Left ventricle myocardium inferior (tissue), 1 donor: ENCODE measurements at regions not wholly inside any gene's neighbourhood (a gene's known extent, or its start where the extent isn't known, plus 50 kb on each side); places are given as distances from the start of the nearest gene placed in this dataset.

Experiments used
- DNase-seq: peaks from one replicate; pipeline ENCODE4 v3.0.0-alpha.2; 2020
- H3K27ac ChIP-seq: fragments of 200-600 bp; replicated peaks from 2 replicates; pipeline ENCODE4 v1.8.0; 2021
- H3K27me3 ChIP-seq: fragments of 200-600 bp; 2 replicates; pipeline ENCODE4 v1.8.0; 2021; ENCODE audit warnings: low read depth
- H3K36me3 ChIP-seq: fragments of 200-600 bp; 2 replicates; pipeline ENCODE4 v1.8.0; 2021
- H3K4me1 ChIP-seq: fragments of 200-600 bp; 2 replicates; pipeline ENCODE4 v1.8.0; 2021
- H3K4me3 ChIP-seq: fragments of 200-600 bp; 2 replicates; pipeline ENCODE4 v1.8.0; 2021; ENCODE audit warnings: mild to moderate bottlenecking, moderate library complexity
- H3K9me3 ChIP-seq: fragments of 200-600 bp; replicated peaks from 2 replicates; pipeline ENCODE4 v1.8.0; 2021
- intact Hi-C: fragments of 100-400 bp; cut with micrococcal nuclease; formaldehyde crosslinking; loops from one replicate; pipeline ENCODE4 v1.11.0; 2022
- TF ChIP-seq, protein P1 (sequence below): fragments of 200-600 bp; IDR thresholded peaks from 2 replicates; pipeline ENCODE4 v1.8.0; 2021; ENCODE audit warnings: antibody characterized with exemption, mild to moderate bottlenecking, borderline replicate concordance
- donor health status: DM: no; HTN: yes; CAD: no; lungs with severe emphysema.

DNA sequence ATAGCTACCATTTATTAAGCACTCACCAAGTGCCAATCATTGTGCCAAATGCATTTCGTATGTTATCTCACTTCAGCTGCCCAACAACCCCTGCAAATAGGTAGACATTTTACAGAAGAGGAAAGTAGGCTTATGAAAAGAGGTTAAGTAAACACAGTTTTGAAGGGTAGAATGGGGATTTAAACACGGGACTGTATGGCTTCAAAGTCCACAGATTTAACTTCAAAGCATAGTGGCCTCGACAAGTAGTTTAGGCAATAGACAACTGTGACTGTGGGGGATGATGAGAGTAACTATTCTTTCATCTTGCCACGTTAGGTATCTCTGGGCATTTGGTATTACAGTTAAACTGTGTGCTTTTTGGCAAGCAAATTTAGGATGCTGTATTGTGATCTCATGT, 266.8 kb upstream of the SRRM4 start:
- intact Hi-C loops, result no loop called here
- TF ChIP-seq, protein P1, sequence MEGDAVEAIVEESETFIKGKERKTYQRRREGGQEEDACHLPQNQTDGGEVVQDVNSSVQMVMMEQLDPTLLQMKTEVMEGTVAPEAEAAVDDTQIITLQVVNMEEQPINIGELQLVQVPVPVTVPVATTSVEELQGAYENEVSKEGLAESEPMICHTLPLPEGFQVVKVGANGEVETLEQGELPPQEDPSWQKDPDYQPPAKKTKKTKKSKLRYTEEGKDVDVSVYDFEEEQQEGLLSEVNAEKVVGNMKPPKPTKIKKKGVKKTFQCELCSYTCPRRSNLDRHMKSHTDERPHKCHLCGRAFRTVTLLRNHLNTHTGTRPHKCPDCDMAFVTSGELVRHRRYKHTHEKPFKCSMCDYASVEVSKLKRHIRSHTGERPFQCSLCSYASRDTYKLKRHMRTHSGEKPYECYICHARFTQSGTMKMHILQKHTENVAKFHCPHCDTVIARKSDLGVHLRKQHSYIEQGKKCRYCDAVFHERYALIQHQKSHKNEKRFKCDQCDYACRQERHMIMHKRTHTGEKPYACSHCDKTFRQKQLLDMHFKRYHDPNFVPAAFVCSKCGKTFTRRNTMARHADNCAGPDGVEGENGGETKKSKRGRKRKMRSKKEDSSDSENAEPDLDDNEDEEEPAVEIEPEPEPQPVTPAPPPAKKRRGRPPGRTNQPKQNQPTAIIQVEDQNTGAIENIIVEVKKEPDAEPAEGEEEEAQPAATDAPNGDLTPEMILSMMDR, result no peak
- Histone ChIP-seq H3K4me1 (no peaks in the 10 kb centered on the region), H3K27ac (no peak overlapping the region), H3K27me3 (peaks cover 57% of the 10 kb centered on the region), H3K9me3 (no peaks in the 10 kb centered on the region), H3K36me3 (no peaks in the 10 kb centered on the region), H3K4me3 (no peak overlapping the region)
- DNase-seq, result no peak

DNA sequence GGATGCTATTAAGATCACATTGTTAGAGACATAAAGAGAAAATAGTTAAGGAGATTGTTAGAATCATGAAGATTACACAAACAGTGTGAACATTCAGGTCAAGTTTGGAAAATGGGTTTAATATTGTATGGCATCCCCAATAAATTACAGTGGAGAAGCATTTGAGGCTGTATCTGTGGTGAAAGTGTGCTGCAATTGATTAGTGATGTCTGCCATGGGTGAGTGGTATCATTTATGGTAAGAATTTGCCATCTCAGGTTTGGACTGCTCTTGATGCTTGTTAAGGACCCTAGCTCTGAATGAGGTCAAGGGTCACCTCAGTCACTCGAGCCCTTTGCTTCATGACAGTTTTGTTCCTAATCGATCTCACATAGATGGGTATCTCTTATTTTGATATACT, 265.7 kb upstream of the SRRM4 start:
- no peak overlapping the region for H3K27ac ChIP-seq
- H3K9me3 ChIP-seq, result no peaks in the 10 kb centered on the region
- no peaks in the 10 kb centered on the region for H3K36me3 ChIP-seq
- TF ChIP-seq, protein P1, result no peak
- intact Hi-C loops, result no loop called here
- DNase-seq, result no peak
- peaks cover 57% of the 10 kb centered on the region for H3K27me3 ChIP-seq
- H3K4me3 ChIP-seq, result no peak overlapping the region
- no peaks in the 10 kb centered on the region for H3K4me1 ChIP-seq

DNA sequence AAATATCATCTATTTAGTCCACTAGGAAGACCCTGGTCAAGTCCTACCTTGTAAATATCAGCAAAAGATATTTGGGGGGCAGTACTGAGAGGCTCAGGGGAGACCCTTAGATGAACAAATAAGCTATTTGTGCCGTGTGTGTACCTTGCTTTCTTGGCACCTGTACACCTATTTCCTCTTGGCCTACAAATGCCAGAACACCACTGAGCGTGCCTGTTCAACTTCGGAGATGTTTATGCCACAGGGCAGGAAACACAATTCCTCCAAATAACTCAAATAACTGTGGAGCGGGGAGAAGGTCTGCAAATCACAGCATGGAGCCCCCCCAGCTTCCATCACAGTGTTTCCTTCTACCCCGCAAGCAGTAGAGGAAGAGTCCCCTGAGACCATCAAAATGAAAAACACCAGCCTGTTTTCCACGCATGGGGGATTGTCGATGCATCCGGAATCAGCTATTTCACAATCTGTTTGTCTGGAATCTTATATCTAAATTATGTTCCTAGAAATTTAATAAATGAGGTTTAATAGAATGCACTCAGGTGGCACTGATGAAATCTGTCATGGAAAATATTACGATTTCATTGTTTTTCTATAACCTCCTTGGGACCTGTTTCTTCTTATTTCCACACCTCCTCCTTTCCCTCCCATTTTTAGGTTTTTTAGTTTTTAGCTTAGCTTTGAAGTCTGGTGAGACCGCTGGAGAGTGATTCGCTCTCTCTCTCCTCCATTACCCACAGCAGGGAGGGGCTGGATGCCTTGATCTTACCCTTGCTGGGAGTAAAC, 254.0 kb upstream of the SRRM4 start:
- DNase-seq, result no peak

DNA sequence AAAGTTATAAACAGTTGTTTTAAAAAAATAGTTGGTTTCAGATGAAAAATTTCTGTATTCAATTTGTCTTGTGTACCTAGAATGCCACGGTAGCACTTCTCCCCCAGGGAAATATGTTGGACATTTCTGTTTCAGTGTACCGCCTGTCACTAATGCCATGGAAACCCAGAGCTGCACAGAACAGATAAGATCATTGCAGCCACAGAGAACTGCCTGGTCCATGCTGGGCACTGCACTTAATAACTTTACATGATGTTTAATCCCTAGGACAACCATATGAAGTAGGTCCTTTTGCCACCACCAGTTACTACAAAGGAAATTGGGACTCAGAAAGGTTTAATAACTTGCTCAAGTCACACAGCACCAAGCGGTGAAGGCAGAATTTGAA, 253.4 kb upstream of the SRRM4 start:
- H3K9me3 ChIP-seq, result peaks cover 5% of the 10 kb centered on the region
- DNase-seq, result no peak
- no peaks in the 10 kb centered on the region for H3K4me1 ChIP-seq
- no peak overlapping the region for H3K27ac ChIP-seq
- H3K4me3 ChIP-seq, result no peak overlapping the region
- intact Hi-C loops, result no loop called here
- H3K27me3 ChIP-seq, result peaks cover 21% of the 10 kb centered on the region
- no peaks in the 10 kb centered on the region for H3K36me3 ChIP-seq
- TF ChIP-seq, protein P1, result no peak

More for the DNA sequence above, 254.0 kb upstream of the SRRM4 start:
- Histone ChIP-seq H3K9me3 (peaks cover 5% of the 10 kb centered on the region), H3K27ac (no peak overlapping the region), H3K27me3 (peaks cover 27% of the 10 kb centered on the region), H3K4me3 (no peak overlapping the region), H3K4me1 (no peaks in the 10 kb centered on the region), H3K36me3 (no peaks in the 10 kb centered on the region)
- TF ChIP-seq, protein P1, result no peak
- intact Hi-C loops, result no loop called here

DNA sequence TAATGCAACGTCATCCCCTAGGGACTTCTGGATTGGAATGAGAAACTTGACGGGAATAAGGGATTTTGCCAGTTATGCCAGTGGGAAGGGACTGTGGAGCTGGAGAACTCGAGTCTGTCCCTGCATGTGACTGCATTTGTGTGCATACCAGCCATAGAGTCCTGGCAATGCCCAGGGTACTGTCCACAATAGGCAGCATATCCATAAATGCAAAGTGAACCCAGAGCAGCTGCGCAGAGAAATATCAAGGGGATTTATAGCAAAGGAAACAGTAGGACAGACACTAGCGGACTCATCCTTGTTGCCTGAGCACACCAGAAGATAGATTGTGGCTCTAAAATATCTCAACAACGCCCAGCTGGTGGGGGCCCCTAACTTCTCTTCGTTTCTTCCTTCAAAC, 247.1 kb upstream of the SRRM4 start:
- Histone ChIP-seq H3K36me3 (no peaks in the 10 kb centered on the region), H3K4me3 (no peak overlapping the region), H3K4me1 (no peaks in the 10 kb centered on the region), H3K27ac (no peak overlapping the region), H3K27me3 (peaks cover 27% of the 10 kb centered on the region), H3K9me3 (peaks cover 4% of the 10 kb centered on the region)
- intact Hi-C loops, result no loop called here
- TF ChIP-seq, protein P1, result no peak
- no peak for DNase-seq
